ENCODE measurements at regions not wholly inside any gene's neighbourhood (a gene's known extent, or its start where the extent isn't known, plus 50 kb on each side); places are given as distances from the start of the nearest gene placed in this dataset.
A peak's percentile ranks its signal among the peaks of the same experiment; 100 is the strongest.

DNA sequence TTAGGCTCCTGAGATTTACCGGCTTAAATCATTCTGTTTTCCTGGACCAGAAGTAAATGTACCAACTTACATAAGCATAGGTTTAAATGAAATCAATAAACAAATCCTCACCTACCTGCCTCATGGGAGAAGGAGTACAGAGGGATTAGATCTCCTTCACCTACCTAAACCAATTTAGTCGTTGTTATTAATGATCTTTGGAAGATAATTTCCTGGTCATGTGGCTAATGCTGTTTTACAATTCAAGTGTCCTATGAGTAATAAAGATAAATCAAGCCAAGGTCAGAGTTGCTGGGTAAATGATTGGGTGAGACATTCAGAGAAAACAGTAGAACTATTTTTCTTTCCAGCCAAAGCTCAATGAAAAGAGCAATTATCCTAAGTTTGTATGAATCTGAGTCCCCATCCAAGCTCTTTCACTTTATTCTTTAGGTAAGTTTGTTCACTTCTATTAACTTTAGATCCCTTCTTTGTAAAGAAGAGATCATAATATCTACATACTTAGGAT, 423.0 kb upstream of the FAM241A start:
- ATAC-seq (replicated peaks in 6 of 8): peak in 2 of 8 experiments; percentile 33 to 52
- Histone ChIP-seq H3K4me3 (no peak overlapping the region), H3K4me1 (replicated peaks in 1 of 2) (peaks cover 8 to 16% of the 10 kb centered on the region in 2 donors), H3K27ac (no peak overlapping the region)
- WGBS, 10 experiments: 58 to 75% (median 69%) methylated on average over 1 to 2 of the region's 2 CpGs; no CpG with 5 or more reads in 3 of the 10 experiments
- in situ Hi-C loops (cut with MboI; ENCODE audit: low pct_unique_long_range_greater_than_20kb in 2 of 9, low sequenced_read_pairs in 9 of 9, unreplicated experiment in 9 of 9): no loop called here

GRCh38 chr4:111736516-111736915, 408.7 kb upstream of the FAM241A start:
- no peak for ATAC-seq (replicated peaks in 6 of 8)
- in situ Hi-C loops (cut with MboI; ENCODE audit: low pct_unique_long_range_greater_than_20kb in 2 of 9, low sequenced_read_pairs in 9 of 9, unreplicated experiment in 9 of 9): no loop called here
- Histone ChIP-seq H3K4me1 (replicated peaks in 1 of 2) (no peaks in the 10 kb centered on the region), H3K4me3 (no peak overlapping the region), H3K27ac (no peak overlapping the region)
- WGBS, 10 experiments: 76 to 100% (median 94%) methylated on average over 1 to 3 of the region's 3 CpGs; no CpG with 5 or more reads in 1 of the 10 experiments

DNA sequence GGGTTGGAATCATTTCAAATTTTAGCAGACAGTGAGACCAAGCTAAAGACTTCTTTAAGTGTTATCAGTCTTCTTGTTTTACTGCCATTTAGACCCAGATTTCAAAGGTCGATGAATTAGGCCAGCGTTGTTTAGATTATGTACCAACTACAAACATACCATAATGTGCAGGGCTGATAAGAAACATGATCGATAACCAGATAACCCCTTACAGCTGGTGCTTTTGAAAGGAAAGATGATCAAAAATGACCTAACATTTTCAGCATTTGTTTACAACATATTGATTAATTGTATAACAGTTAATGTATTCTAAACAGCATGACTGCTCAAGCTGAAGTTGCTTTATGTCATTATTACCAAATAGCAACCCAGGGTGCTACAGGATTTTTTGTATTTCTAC, 400.4 kb upstream of the FAM241A start:
- no peak for ATAC-seq (replicated peaks in 6 of 8)
- Histone ChIP-seq H3K4me1 (replicated peaks in 1 of 2) (no peaks in the 10 kb centered on the region), H3K4me3 (no peak overlapping the region), H3K27ac (no peak overlapping the region)
- in situ Hi-C loops (cut with MboI; ENCODE audit: low pct_unique_long_range_greater_than_20kb in 2 of 9, low sequenced_read_pairs in 9 of 9, unreplicated experiment in 9 of 9): no loop called here
- 49 to 100% (median 98%) methylated on average over 1 to 3 of the region's 3 CpGs for WGBS, 10 experiments

GRCh38 chr4:111748157-111748556, 397.1 kb upstream of the FAM241A start:
- Histone ChIP-seq H3K4me3 (no peak overlapping the region), H3K27ac (no peak overlapping the region), H3K4me1 (replicated peaks in 1 of 2) (no peaks in the 10 kb centered on the region)
- WGBS, 10 experiments: 15 to 88% (median 61%) methylated on average over 1 to 3 of the region's 3 CpGs; no CpG with 5 or more reads in 2 of the 10 experiments
- no peak for ATAC-seq (replicated peaks in 6 of 8)
- in situ Hi-C loops (cut with MboI; ENCODE audit: low pct_unique_long_range_greater_than_20kb in 2 of 9, low sequenced_read_pairs in 9 of 9, unreplicated experiment in 9 of 9): no loop called here

- H3K27ac ChIP-seq: no peak overlapping the region
- H3K4me3 ChIP-seq: no peak overlapping the region
- WGBS, 10 experiments: 86 to 100% (median 100%) methylated on average over 1 of the region's 1 CpG; no CpG with 5 or more reads in 3 of the 10 experiments
- ATAC-seq (replicated peaks in 6 of 8): no peak
- in situ Hi-C loops (cut with MboI; ENCODE audit: low pct_unique_long_range_greater_than_20kb in 2 of 9, low sequenced_read_pairs in 9 of 9, unreplicated experiment in 9 of 9): no loop called here
- no peaks in the 10 kb centered on the region for H3K4me1 ChIP-seq (replicated peaks in 1 of 2)
These were observed 391.3 kb upstream of the FAM241A start for GRCh38 chr4:111754003-111754402.

DNA sequence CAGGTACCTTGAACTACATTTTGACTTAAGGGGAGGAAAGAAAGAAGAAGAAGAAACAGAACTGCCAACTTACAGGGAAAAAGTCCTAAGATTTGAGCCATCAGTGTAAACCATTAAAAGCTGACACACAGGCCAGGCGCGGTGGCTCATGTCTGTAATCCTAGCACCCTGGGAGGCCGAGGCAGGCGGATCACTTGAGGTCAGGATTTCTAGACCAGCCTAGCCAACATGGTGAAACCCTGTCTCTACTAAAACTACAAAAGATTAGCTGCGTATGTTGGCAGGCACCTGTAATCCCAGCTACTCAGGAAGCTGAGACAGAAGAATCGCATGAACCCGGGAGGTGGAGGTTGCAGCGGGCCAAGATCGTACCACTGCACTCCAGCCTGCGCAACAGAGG, 389.7 kb upstream of the FAM241A start:
- no peak for ATAC-seq (replicated peaks in 6 of 8)
- in situ Hi-C loops (cut with MboI; ENCODE audit: low pct_unique_long_range_greater_than_20kb in 2 of 9, low sequenced_read_pairs in 9 of 9, unreplicated experiment in 9 of 9): no loop called here
- H3K4me3 ChIP-seq: no peak overlapping the region
- 91 to 100% (median 97%) methylated on average over 1 to 10 of the region's 10 CpGs; no CpG with 5 or more reads in 2 of the 10 experiments for WGBS, 10 experiments
- H3K27ac ChIP-seq: no peak overlapping the region
- H3K4me1 ChIP-seq (replicated peaks in 1 of 2): no peaks in the 10 kb centered on the region

DNA sequence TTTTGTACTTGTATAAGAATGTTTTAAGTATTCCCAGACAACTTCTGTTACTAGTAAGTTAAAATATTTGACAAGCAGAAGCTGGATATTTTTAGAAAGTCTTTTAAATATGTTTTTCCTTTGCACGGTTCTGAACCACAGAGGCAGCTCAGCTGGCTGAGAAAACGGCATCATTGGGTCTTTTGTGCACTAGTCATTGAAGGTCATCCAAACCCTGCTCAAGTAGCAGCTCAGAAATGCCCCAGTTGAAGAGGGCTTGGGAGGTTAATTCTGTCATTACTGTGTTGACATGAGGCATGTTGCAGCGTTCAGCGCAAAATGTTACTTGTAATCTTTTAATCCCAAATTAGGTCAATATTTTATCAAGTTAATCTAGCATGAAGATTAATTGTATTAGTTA, 383.7 kb upstream of the FAM241A start:
- Histone ChIP-seq H3K4me3 (no peak overlapping the region), H3K27ac (no peak overlapping the region), H3K4me1 (replicated peaks in 1 of 2) (peaks cover 0 to 5% of the 10 kb centered on the region in 2 donors)
- WGBS, 10 experiments: 18 to 73% (median 44%) methylated on average over 1 to 4 of the region's 4 CpGs
- ATAC-seq (replicated peaks in 6 of 8): no peak
- in situ Hi-C loops (cut with MboI; ENCODE audit: low pct_unique_long_range_greater_than_20kb in 2 of 9, low sequenced_read_pairs in 9 of 9, unreplicated experiment in 9 of 9): no loop called here

DNA sequence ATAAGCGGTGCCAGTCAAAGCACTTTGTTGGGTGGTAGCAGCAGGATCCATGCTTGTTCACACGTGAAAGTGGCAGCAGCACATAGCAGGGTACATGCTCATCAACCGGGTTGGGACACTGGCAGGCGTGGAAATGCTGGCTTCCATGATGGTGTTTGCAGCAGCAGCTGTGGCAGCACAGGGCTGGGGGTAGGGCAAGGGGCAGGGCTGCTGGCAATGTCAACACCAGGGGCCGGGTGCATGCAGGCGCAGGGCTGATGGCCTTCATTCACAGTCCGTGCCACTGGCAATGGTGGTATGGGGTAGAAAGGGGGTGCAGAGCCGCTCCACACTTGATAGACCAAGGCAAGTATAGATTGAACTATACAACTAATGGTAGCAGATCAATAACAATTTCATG, 374.7 kb upstream of the FAM241A start:
- in situ Hi-C loops (cut with MboI; ENCODE audit: low pct_unique_long_range_greater_than_20kb in 2 of 9, low sequenced_read_pairs in 9 of 9, unreplicated experiment in 9 of 9): no loop called here
- ATAC-seq (replicated peaks in 6 of 8): no peak
- H3K27ac ChIP-seq: no peak overlapping the region
- H3K4me3 ChIP-seq: no peak overlapping the region
- 76 to 90% (median 82%) methylated on average over 1 to 5 of the region's 8 CpGs; no CpG with 5 or more reads in 6 of the 10 experiments for WGBS, 10 experiments
- H3K4me1 ChIP-seq (replicated peaks in 1 of 2): no peaks in the 10 kb centered on the region

DNA sequence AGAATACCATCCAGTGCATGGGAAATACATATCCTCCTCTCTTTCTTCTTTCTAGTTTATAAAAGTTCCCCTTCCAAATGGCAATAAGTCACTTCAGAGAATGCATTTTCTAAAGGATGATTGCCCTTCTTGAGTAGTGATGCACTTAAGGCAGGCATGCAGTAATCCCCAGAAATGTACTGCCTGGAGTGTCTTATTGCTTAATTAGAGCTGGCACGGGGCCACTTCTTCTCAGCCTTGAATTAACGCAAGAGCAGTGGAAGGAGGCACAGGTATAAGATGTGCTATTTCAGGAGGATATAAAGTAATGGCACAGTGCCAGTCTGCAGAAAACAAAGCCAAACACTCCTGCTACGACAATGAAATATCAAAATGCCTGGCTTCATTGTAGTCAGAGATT, 371.4 kb upstream of the FAM241A start:
- ATAC-seq (replicated peaks in 6 of 8): no peak
- no peaks in the 10 kb centered on the region for H3K4me1 ChIP-seq (replicated peaks in 1 of 2)
- H3K4me3 ChIP-seq: no peak overlapping the region
- in situ Hi-C loops (cut with MboI; ENCODE audit: low pct_unique_long_range_greater_than_20kb in 2 of 9, low sequenced_read_pairs in 9 of 9, unreplicated experiment in 9 of 9): no loop called here
- no peak overlapping the region for H3K27ac ChIP-seq
- WGBS, 10 experiments: 59 to 94% (median 86%) methylated on average over 2 to 3 of the region's 3 CpGs; no CpG with 5 or more reads in 4 of the 10 experiments

GRCh38 chr4:111775556-111776297, 369.5 kb upstream of the FAM241A start:
- 57 to 100% (median 86%) methylated on average over 1 to 4 of the region's 4 CpGs; no CpG with 5 or more reads in 1 of the 10 experiments for WGBS, 10 experiments
- H3K4me1 ChIP-seq (replicated peaks in 1 of 2): no peaks in the 10 kb centered on the region
- in situ Hi-C loops (cut with MboI; ENCODE audit: low pct_unique_long_range_greater_than_20kb in 2 of 9, low sequenced_read_pairs in 9 of 9, unreplicated experiment in 9 of 9): no loop called here
- peak in 2 of 8 experiments; percentile 26 to 56 for ATAC-seq (replicated peaks in 6 of 8)
- H3K27ac ChIP-seq: no peak overlapping the region
- H3K4me3 ChIP-seq: no peak overlapping the region

GRCh38 chr4:111776561-111776960, 368.7 kb upstream of the FAM241A start:
- 33 to 100% (median 95%) methylated on average over 1 of the region's 1 CpG for WGBS, 10 experiments
- no peak overlapping the region for H3K4me3 ChIP-seq
- in situ Hi-C loops (cut with MboI; ENCODE audit: low pct_unique_long_range_greater_than_20kb in 2 of 9, low sequenced_read_pairs in 9 of 9, unreplicated experiment in 9 of 9): no loop called here
- H3K27ac ChIP-seq: no peak overlapping the region
- H3K4me1 ChIP-seq (replicated peaks in 1 of 2): no peaks in the 10 kb centered on the region
- no peak for ATAC-seq (replicated peaks in 6 of 8)

DNA sequence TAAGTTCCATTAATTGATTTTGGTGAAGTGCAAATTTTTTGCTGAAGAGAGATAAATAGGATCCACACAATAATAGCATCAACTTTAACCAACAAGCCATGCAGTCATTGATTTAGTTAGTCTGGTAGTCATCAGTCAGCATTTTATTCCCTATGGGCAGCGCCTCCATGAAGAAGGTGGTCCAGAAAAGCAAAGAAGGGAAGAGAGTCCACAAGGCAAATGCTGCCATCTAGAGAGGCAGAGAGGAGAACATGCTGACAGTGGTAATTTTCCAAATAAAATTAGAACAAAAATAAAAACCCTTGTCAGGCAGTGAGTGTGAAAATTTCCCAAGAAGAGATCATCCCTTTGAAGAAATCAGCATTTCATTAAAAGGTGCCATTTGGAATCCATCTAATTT, 366.7 kb upstream of the FAM241A start:
- no peak overlapping the region for H3K4me3 ChIP-seq
- H3K4me1 ChIP-seq (replicated peaks in 1 of 2): no peaks in the 10 kb centered on the region
- H3K27ac ChIP-seq: no peak overlapping the region
- in situ Hi-C loops (cut with MboI; ENCODE audit: low pct_unique_long_range_greater_than_20kb in 2 of 9, low sequenced_read_pairs in 9 of 9, unreplicated experiment in 9 of 9): no loop called here
- WGBS, 10 experiments: 25 to 100% (median 86%) methylated on average over 1 of the region's 1 CpG; no CpG with 5 or more reads in 3 of the 10 experiments
- peak in 3 of 8 experiments; percentile 26 to 48 (median 35) for ATAC-seq (replicated peaks in 6 of 8)

DNA sequence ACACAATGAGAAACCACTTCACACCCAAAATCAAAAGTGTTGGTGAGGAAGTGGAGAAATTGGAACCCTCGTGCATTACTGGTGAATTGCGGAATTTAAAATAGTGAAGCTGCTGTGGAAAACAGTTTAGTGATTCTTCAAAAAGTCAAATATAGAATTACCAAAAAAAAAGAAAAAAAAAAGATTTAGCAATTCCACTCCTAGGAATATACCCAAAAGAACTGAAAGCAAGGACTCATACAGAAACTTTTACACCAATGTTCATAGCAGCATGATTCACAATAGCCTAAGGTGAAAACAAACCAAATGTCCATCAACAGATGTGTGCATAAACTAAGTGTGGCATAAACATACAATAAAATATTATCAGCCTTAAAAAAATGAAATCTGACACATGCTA, 364.3 kb upstream of the FAM241A start:
- WGBS, 10 experiments: 89 to 100% (median 100%) methylated on average over 1 to 2 of the region's 2 CpGs; no CpG with 5 or more reads in 2 of the 10 experiments

GRCh38 chr4:111781611-111782010, 363.6 kb upstream of the FAM241A start:
- in situ Hi-C loops (cut with MboI; ENCODE audit: low pct_unique_long_range_greater_than_20kb in 2 of 9, low sequenced_read_pairs in 9 of 9, unreplicated experiment in 9 of 9): no loop called here
- no peak overlapping the region for H3K27ac ChIP-seq
- no peak for ATAC-seq (replicated peaks in 6 of 8)
- H3K4me3 ChIP-seq: no peak overlapping the region
- no peaks in the 10 kb centered on the region for H3K4me1 ChIP-seq (replicated peaks in 1 of 2)
- WGBS, 10 experiments: 81 to 100% (median 96%) methylated on average over 1 to 5 of the region's 5 CpGs; no CpG with 5 or more reads in 1 of the 10 experiments

More for the DNA sequence above, 364.3 kb upstream of the FAM241A start:
- Histone ChIP-seq H3K4me1 (replicated peaks in 1 of 2) (no peaks in the 10 kb centered on the region), H3K27ac (no peak overlapping the region), H3K4me3 (no peak overlapping the region)
- no peak for ATAC-seq (replicated peaks in 6 of 8)
- in situ Hi-C loops (cut with MboI; ENCODE audit: low pct_unique_long_range_greater_than_20kb in 2 of 9, low sequenced_read_pairs in 9 of 9, unreplicated experiment in 9 of 9): no loop called here

All from motor neuron (in vitro differentiated cells).